Vagina (tissue), 2 donors: ENCODE measurements at regions not wholly inside any gene's neighbourhood (a gene's known extent, or its start where the extent isn't known, plus 50 kb on each side); places are given as distances from the start of the nearest gene placed in this dataset.

Source experiments
- DNase-seq, 2 donors: peaks; one replicate each; pipeline ENCODE4 v3.0.0-alpha.2; 2017; ENCODE audit errors: extremely low spot score in 2 of 2
- H3K27ac ChIP-seq: fragments of 200-600 bp; sonication (generic); one replicate; pipeline ENCODE4 v1.5.1; 2019
- H3K27me3 ChIP-seq: fragments of 200-600 bp; sonication (generic); one replicate; pipeline ENCODE4 v1.5.1; 2019
- H3K36me3 ChIP-seq, 2 donors: fragments of 200-600 bp; sonication (generic); one replicate each; pipeline ENCODE4 v1.5.1; 2017 to 2019
- H3K4me1 ChIP-seq: fragments of 200-600 bp; sonication (generic); one replicate; pipeline ENCODE4 v1.5.1; 2019
- H3K4me3 ChIP-seq, 2 donors: fragments of 200-600 bp; sonication (generic); 1 replicate in 1 of 2; 2 replicates in 1 of 2; pipeline ENCODE4 v1.5.1; 2016 to 2019
- H3K9me3 ChIP-seq: fragments of 200-600 bp; sonication (generic); one replicate; pipeline ENCODE4 v1.5.1; 2019
- POLR2A ChIP-seq, 2 donors: fragments of 450-650 bp; IDR thresholded peaks; one replicate each; pipeline ENCODE4 v1.6.1; 2017; ENCODE audit warnings: antibody characterized with exemption in 2 of 2, mild to moderate bottlenecking in 2 of 2, moderate library complexity in 2 of 2
- POLR2AphosphoS5 ChIP-seq, 2 donors: sonication (generic); formaldehyde crosslinking; IDR thresholded peaks; one replicate each; pipeline ENCODE4 v1.9.0; 2017; ENCODE audit warnings: antibody characterized with exemption in 2 of 2, mild to moderate bottlenecking in 2 of 2, low read depth in 1 of 2; ENCODE audit not compliant: insufficient read depth in 1 of 2
- intact Hi-C: fragments of 100-400 bp; cut with DNase I; formaldehyde crosslinking; loops from one replicate; pipeline ENCODE4 v1.15.1; 2023
- TF ChIP-seq, protein P1 (sequence below), 3 experiments: fragments of 450-650 bp in 2 of 3; fragments of 200-600 bp in 1 of 3; sonication (generic) in 1 of 3; IDR thresholded peaks; one replicate each; pipeline ENCODE4 v1.5.1; 2017 to 2019; ENCODE audit warnings: antibody characterized with exemption in 3 of 3, mild to moderate bottlenecking in 2 of 3, moderate library complexity in 2 of 3

DNA sequence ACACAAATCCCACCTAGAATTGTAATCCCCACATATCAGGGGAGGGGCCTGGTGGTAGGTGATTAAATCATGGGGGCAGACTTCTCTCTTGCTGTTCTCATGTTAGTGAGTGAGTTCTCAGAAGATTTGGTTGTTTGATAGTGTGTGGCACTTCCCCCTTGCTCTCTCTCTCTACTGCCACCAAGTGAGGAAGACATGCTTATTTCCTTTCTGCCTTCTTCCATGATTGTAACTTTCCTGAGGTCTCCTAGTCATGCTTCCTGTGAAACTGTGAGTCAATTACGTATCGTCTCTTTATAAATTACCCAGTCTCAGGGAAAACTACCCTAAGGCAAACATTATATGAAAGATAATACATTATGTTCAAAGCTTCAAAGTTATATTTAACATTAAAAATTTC, 1297.5 kb upstream of the CITED2 start:
- intact Hi-C loops = no loop called here
- TF ChIP-seq POLR2A (IDR thresholded peaks at IDR 0.05) (no peak), POLR2AphosphoS5 (IDR thresholded peaks at IDR 0.05; ENCODE audit: insufficient read depth in 1 of 2, low read depth in 1 of 2) (no peak)
- TF ChIP-seq, protein P1, sequence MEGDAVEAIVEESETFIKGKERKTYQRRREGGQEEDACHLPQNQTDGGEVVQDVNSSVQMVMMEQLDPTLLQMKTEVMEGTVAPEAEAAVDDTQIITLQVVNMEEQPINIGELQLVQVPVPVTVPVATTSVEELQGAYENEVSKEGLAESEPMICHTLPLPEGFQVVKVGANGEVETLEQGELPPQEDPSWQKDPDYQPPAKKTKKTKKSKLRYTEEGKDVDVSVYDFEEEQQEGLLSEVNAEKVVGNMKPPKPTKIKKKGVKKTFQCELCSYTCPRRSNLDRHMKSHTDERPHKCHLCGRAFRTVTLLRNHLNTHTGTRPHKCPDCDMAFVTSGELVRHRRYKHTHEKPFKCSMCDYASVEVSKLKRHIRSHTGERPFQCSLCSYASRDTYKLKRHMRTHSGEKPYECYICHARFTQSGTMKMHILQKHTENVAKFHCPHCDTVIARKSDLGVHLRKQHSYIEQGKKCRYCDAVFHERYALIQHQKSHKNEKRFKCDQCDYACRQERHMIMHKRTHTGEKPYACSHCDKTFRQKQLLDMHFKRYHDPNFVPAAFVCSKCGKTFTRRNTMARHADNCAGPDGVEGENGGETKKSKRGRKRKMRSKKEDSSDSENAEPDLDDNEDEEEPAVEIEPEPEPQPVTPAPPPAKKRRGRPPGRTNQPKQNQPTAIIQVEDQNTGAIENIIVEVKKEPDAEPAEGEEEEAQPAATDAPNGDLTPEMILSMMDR (IDR thresholded peaks at IDR 0.05) = no peak
- Histone ChIP-seq H3K4me3 (no peak overlapping the region), H3K27me3 (no peaks in the 10 kb centered on the region), H3K36me3 (no peaks in the 10 kb centered on the region), H3K4me1 (no peaks in the 10 kb centered on the region), H3K9me3 (no peaks in the 10 kb centered on the region), H3K27ac (no peak overlapping the region)
- DNase-seq = no peak

DNA sequence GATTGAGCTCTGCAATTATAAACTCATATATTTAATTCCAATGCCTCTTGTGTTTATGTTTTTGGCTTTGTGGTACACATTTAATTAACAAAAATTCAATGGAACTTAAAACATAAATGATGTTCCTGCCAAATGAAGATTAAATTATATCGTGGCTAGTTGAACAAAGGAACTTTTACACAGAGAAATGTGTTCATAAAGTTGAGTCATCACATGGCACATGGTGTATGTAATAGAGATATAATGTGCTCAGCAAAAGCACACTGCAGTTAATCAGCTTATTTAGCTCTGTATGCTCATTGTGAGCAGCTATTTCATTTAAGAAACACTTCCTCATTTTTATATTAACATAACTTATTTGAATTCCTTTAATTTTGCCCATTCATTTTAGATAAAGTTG, 1295.6 kb upstream of the CITED2 start:
- intact Hi-C loops = no loop called here

DNA sequence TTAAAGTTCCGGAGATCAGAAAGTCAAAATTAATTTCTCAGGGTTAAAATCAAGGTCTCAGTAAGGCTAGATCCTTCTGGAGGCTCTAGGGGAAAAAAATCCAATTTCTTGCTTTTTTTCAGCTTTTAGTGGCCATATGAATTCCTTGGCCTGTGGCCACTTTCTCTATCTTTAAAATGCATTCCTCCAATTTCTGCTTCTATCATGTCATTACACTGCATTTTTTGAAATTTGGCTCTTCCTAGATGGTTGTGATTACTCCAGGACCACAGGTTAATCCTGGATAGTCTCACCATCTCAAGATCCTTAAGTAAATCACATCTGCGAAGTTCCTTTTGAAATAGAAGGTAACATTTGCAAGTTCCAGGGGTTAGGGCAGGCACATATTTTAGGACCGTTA, 1294.9 kb upstream of the CITED2 start:
- H3K27me3 ChIP-seq = no peaks in the 10 kb centered on the region
- no peak for DNase-seq
- TF ChIP-seq POLR2A (IDR thresholded peaks at IDR 0.05) (no peak), POLR2AphosphoS5 (IDR thresholded peaks at IDR 0.05; ENCODE audit: insufficient read depth in 1 of 2, low read depth in 1 of 2) (no peak)
- TF ChIP-seq, protein P1 (IDR thresholded peaks at IDR 0.05) = no peak

More for the DNA sequence above, 1295.6 kb upstream of the CITED2 start:
- Histone ChIP-seq H3K9me3 (no peaks in the 10 kb centered on the region), H3K27ac (no peak overlapping the region), H3K36me3 (no peaks in the 10 kb centered on the region), H3K4me1 (no peaks in the 10 kb centered on the region), H3K27me3 (no peaks in the 10 kb centered on the region), H3K4me3 (no peak overlapping the region)
- TF ChIP-seq POLR2AphosphoS5 (IDR thresholded peaks at IDR 0.05; ENCODE audit: insufficient read depth in 1 of 2, low read depth in 1 of 2) (no peak), POLR2A (IDR thresholded peaks at IDR 0.05) (no peak)
- TF ChIP-seq, protein P1 (IDR thresholded peaks at IDR 0.05) = no peak
- no peak for DNase-seq

DNA sequence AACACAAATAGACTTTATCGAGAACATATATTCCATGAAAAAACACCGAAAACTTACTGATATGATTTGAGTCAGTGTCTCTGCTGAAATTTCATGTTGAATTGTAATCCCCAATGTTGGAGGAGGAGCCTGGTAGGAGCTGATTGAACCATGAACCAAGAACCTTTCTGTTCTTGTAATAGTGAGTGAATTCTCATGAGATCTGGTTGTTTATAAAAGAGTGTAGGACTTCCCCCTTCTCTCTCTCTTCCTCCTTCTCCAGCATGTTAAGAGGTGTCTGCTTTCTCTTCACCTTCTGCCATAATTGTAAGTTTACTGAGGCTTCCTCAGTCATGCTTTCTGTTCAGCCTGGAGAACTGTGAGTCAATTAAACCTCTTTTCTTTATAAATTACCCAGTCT, 1289.3 kb upstream of the CITED2 start:
- Histone ChIP-seq H3K27me3 (no peaks in the 10 kb centered on the region), H3K27ac (no peak overlapping the region), H3K9me3 (no peaks in the 10 kb centered on the region), H3K36me3 (no peaks in the 10 kb centered on the region), H3K4me1 (no peaks in the 10 kb centered on the region), H3K4me3 (no peak overlapping the region)
- intact Hi-C loops = no loop called here
- TF ChIP-seq, protein P1 (IDR thresholded peaks at IDR 0.05) = no peak
- no peak for TF ChIP-seq POLR2AphosphoS5 (IDR thresholded peaks at IDR 0.05; ENCODE audit: insufficient read depth in 1 of 2, low read depth in 1 of 2)
- TF ChIP-seq POLR2A (IDR thresholded peaks at IDR 0.05) = no peak
- DNase-seq = no peak

More for the DNA sequence above, 1294.9 kb upstream of the CITED2 start:
- Histone ChIP-seq H3K4me3 (no peak overlapping the region), H3K36me3 (no peaks in the 10 kb centered on the region), H3K9me3 (no peaks in the 10 kb centered on the region), H3K4me1 (no peaks in the 10 kb centered on the region), H3K27ac (no peak overlapping the region)
- intact Hi-C loops = no loop called here

DNA sequence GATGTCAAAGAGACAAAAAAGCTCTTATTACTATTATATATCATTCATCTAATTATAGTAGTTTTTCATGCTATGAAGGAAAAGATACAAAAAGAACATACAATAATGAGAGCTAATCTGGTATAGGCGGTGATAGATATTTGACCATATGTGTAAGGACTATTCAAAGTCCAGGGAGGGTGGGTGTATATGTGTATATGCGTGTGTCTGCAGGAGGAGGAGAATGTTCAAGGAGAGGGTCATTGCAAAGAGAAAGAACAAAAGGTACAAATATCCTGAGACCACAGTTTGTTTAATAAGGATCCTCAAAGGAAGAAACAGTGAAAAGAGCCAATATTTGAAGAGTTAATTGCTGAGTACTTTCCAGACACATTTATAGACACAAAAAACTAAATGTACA, 1288.6 kb upstream of the CITED2 start:
- H3K27ac ChIP-seq = no peak overlapping the region
- no peaks in the 10 kb centered on the region for H3K27me3 ChIP-seq
- intact Hi-C loops = no loop called here
- H3K36me3 ChIP-seq = no peaks in the 10 kb centered on the region
- no peak for DNase-seq
- H3K4me3 ChIP-seq = no peak overlapping the region
- TF ChIP-seq POLR2AphosphoS5 (IDR thresholded peaks at IDR 0.05; ENCODE audit: insufficient read depth in 1 of 2, low read depth in 1 of 2) = no peak
- TF ChIP-seq POLR2A (IDR thresholded peaks at IDR 0.05) = no peak
- TF ChIP-seq, protein P1 (IDR thresholded peaks at IDR 0.05) = no peak
- H3K4me1 ChIP-seq = no peaks in the 10 kb centered on the region
- H3K9me3 ChIP-seq = no peaks in the 10 kb centered on the region
